Ascending aorta (tissue), 2 donors: ENCODE measurements at regions not wholly inside any gene's neighbourhood (a gene's known extent, or its start where the extent isn't known, plus 50 kb on each side); places are given as distances from the start of the nearest gene placed in this dataset.

Experiments
- DNase-seq, 2 donors: peaks; one replicate each; pipeline ENCODE4 v3.0.0-alpha.2; 2019; ENCODE audit warnings: low spot score in 2 of 2
- H3K27ac ChIP-seq, 2 donors: fragments of 200-600 bp; sonication (generic); one replicate each; pipeline ENCODE4 v1.5.1; 2016 to 2017; ENCODE audit warnings: mild to moderate bottlenecking in 1 of 2
- H3K27me3 ChIP-seq: fragments of 200-600 bp; sonication (generic); one replicate; pipeline ENCODE4 v1.5.1; 2017
- H3K36me3 ChIP-seq, 2 donors: fragments of 200-600 bp; sonication (generic); one replicate each; pipeline ENCODE4 v1.5.1; 2016
- H3K4me1 ChIP-seq, 2 donors: fragments of 200-600 bp; sonication (generic); one replicate each; pipeline ENCODE4 v1.5.1; 2016 to 2017; ENCODE audit warnings: mild to moderate bottlenecking in 1 of 2
- H3K4me3 ChIP-seq, 2 donors: fragments of 200-600 bp; sonication (generic); one replicate each; pipeline ENCODE4 v1.5.1; 2016 to 2017; ENCODE audit warnings: mild to moderate bottlenecking in 1 of 2
- H3K9me3 ChIP-seq, 2 donors: fragments of 200-600 bp; sonication (generic); one replicate each; pipeline ENCODE4 v1.5.1; 2016
- intact Hi-C: fragments of 100-400 bp; cut with DNase I; formaldehyde crosslinking; loops from one replicate; pipeline ENCODE4 v1.15.1; 2023
- TF ChIP-seq, protein P1 (sequence below), 3 experiments: fragments of 200-600 bp in 2 of 3; fragments of 450-650 bp in 1 of 3; sonication (generic) in 2 of 3; IDR thresholded peaks; one replicate each; pipeline ENCODE4 v1.5.1; 2016 to 2019; ENCODE audit warnings: antibody characterized with exemption in 3 of 3, mild to moderate bottlenecking in 1 of 3, moderate library complexity in 1 of 3

DNA sequence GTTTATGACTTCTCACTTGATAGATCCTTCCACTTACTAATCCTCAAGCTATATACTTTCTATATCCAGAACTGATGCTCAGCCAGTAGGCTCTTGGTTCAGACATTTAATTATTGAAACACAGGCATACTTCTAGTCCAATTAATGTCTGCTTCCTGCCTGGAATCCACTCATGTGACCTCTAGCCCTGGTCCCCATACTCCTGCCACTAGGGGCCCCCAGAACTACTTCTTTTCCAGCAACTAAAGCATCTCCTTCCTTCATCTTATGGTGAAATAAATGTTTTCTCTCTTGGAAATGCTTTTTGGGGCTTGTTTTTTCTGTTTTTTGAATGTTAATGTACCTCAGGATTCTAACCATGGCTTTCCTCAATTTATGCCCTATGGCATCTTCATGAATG, 527.6 kb downstream of the SATB2 start:
- Histone ChIP-seq H3K4me3 (no peak overlapping the region), H3K4me1 (no peaks in the 10 kb centered on the region), H3K27me3 (no peaks in the 10 kb centered on the region), H3K9me3 (peaks cover 0 to 11% of the 10 kb centered on the region in 2 donors), H3K27ac (no peak overlapping the region), H3K36me3 (no peaks in the 10 kb centered on the region)
- no peak for DNase-seq
- TF ChIP-seq, protein P1, sequence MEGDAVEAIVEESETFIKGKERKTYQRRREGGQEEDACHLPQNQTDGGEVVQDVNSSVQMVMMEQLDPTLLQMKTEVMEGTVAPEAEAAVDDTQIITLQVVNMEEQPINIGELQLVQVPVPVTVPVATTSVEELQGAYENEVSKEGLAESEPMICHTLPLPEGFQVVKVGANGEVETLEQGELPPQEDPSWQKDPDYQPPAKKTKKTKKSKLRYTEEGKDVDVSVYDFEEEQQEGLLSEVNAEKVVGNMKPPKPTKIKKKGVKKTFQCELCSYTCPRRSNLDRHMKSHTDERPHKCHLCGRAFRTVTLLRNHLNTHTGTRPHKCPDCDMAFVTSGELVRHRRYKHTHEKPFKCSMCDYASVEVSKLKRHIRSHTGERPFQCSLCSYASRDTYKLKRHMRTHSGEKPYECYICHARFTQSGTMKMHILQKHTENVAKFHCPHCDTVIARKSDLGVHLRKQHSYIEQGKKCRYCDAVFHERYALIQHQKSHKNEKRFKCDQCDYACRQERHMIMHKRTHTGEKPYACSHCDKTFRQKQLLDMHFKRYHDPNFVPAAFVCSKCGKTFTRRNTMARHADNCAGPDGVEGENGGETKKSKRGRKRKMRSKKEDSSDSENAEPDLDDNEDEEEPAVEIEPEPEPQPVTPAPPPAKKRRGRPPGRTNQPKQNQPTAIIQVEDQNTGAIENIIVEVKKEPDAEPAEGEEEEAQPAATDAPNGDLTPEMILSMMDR (IDR thresholded peaks at IDR 0.05): no peak
- intact Hi-C loops: no loop called here

DNA sequence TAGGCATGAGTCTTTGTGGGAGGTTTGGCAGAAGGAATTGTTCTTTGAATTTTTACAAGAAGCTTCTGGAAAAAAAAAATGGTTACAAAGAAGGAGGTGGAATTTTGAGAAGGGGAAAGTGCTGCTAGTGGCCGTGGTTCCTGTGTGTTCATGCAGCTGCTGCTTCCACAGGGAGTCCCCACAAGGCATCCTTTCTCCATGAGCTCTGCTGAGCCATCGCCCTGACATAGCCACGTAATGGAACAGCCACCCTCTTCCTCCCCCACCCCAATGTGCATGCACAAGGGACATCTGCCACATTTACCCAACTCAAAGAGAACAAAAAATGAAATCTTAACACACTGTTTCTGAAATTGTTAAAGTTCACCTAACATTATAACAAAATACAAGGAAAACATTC, 529.7 kb downstream of the SATB2 start:
- Histone ChIP-seq H3K27me3 (no peaks in the 10 kb centered on the region), H3K4me1 (no peaks in the 10 kb centered on the region), H3K4me3 (no peak overlapping the region), H3K9me3 (peaks cover 0 to 8% of the 10 kb centered on the region in 2 donors), H3K36me3 (no peaks in the 10 kb centered on the region), H3K27ac (no peak overlapping the region)
- intact Hi-C loops: no loop called here
- no peak for DNase-seq
- TF ChIP-seq, protein P1 (IDR thresholded peaks at IDR 0.05): no peak

DNA sequence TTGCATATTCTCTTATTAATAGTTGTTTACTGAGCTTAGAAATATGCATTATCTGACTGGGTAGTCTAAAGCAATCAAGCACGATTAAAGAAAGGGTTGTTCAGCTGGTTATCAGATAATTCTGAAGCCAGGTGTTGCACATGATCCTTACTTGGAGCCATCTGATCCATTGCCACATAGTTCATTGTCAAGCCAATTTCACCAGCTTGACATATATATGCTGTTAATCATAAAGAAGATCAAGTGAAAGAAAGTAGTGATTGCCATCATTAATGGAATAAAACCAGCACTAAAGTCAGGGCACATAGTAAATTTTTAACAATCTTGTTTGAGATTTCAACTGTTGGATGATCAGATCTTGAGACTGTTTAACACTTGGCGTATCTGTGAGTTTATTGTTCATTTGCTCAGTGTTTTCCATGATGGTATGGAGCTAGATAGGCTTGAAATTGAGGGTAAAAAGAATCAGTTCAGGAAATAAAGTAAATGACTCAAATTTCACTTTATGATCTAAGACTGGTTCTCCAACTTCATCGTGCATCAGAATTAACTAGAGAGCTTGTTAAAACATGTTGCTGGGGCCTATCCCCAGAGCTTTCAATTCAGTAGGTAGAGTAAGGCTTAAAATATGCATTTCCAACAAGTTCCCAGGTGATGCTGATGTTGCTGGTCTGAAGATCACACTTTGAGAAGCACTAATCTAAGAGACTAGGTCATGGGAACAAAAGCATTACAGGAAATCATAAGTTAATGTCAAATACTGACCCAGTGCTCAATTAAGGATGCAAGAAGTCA, 539.6 kb downstream of the SATB2 start:
- Histone ChIP-seq H3K36me3 (no peaks in the 10 kb centered on the region), H3K27me3 (no peaks in the 10 kb centered on the region), H3K9me3 (no peaks in the 10 kb centered on the region), H3K27ac (no peak overlapping the region), H3K4me1 (no peaks in the 10 kb centered on the region), H3K4me3 (no peak overlapping the region)
- TF ChIP-seq, protein P1 (IDR thresholded peaks at IDR 0.05): no peak
- intact Hi-C loops: no loop called here
- DNase-seq: no peak

DNA sequence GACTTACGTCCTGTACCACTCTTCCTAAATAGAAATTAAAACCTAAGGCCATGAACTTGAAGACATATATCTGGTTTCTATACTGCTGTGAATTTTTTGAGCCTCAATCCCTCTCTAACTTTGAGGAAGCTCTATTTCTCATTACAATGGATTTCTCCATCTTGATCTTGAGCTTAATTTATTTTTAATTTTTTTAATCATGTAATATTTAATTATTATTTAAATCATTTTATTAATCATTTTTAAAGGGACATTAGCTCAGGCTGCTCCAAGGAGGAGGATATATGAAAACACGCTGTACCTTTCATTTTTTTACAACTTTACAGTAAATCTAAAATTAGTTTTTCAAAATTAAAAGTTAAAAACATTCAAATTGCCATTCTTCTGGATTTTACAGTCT, 540.5 kb downstream of the SATB2 start:
- Histone ChIP-seq H3K27ac (no peak overlapping the region), H3K27me3 (no peaks in the 10 kb centered on the region), H3K36me3 (no peaks in the 10 kb centered on the region), H3K9me3 (no peaks in the 10 kb centered on the region), H3K4me3 (no peak overlapping the region), H3K4me1 (no peaks in the 10 kb centered on the region)
- intact Hi-C loops: no loop called here
- TF ChIP-seq, protein P1 (IDR thresholded peaks at IDR 0.05): no peak
- DNase-seq: no peak

DNA sequence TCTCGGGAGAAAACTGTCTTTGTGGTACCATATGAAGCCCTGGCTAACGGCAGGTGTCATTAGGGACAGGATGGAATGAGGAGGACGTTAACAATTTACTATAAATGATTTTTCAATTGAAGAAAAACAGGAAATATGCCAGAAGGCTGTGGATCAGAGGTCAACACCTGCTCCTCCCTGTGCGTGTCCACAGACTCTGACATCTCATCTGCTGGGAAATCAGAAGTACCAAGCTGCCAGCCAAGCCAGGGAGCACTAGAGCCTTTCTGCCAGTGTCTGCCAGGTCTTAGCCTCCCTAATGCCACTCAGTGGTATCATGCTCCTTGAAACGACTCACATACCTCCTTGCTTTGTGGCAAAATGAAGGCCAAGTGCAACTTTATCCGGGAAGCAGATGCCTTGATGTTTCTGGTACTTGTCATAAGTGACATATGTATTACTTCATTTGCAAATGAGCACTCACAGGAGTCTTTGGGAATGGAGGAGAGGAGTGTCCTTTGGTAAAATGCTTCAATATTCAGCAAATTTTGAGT, 541.1 kb downstream of the SATB2 start:
- no peaks in the 10 kb centered on the region for H3K36me3 ChIP-seq
- DNase-seq: no peak
- no peak overlapping the region for H3K4me3 ChIP-seq
- TF ChIP-seq, protein P1 (IDR thresholded peaks at IDR 0.05): no peak
- H3K9me3 ChIP-seq: no peaks in the 10 kb centered on the region
- no peak overlapping the region for H3K27ac ChIP-seq
- H3K4me1 ChIP-seq: no peaks in the 10 kb centered on the region
- intact Hi-C loops: no loop called here
- H3K27me3 ChIP-seq: no peaks in the 10 kb centered on the region
